CD4-positive, alpha-beta T cell (primary cell): ENCODE measurements at regions not wholly inside any gene's neighbourhood (a gene's known extent, or its start where the extent isn't known, plus 50 kb on each side); places are given as distances from the start of the nearest gene placed in this dataset.

Experiments
- ATAC-seq: fragments of 200-7000 bp; cut with Tn5 transposase; one replicate; pipeline ENCODE4 v1.10.0; 2022; ENCODE audit warnings: mild to moderate bottlenecking; ENCODE audit not compliant: poor library complexity
- CTCF ChIA-PET: fragments of 350-600 bp; sonication (Branson Sonifier 250); formaldehyde crosslinking; loops from one replicate; lab custom pipeline; 2021; ENCODE audit warnings: antibody characterized with exemption, inconsistent platforms; lab: Charles Lee
- POLR2A ChIA-PET: fragments of 350-600 bp; sonication (Branson Sonifier 250); formaldehyde crosslinking; loops from one replicate; lab custom pipeline; 2021; ENCODE audit warnings: antibody characterized with exemption, inconsistent platforms; lab: Charles Lee
- DNase-seq, 14 experiments: peaks; one replicate each; pipeline ENCODE4 v3.0.0-alpha.2; 2013 to 2020; ENCODE audit warnings: mixed read lengths in 2 of 14
- H3K27ac ChIP-seq, 2 donors: one replicate each; pipeline versions ENCODE4 v1.5.1 to v1.7.0; 2013; ENCODE audit warnings: low read length in 2 of 2, low read depth in 1 of 2, mild to moderate bottlenecking in 1 of 2
- H3K27me3 ChIP-seq, 2 experiments: 1 replicate in 1 of 2; 2 replicates in 1 of 2; pipeline versions ENCODE4 v1.6.1 to v1.7.0; 2013; ENCODE audit warnings: low read length in 2 of 2, control low read depth in 1 of 2, mild to moderate bottlenecking in 1 of 2, moderate library complexity in 1 of 2; ENCODE audit not compliant: insufficient read depth in 2 of 2, control insufficient read depth in 1 of 2
- H3K36me3 ChIP-seq: one replicate; pipeline ENCODE4 v1.6.1; 2013; ENCODE audit warnings: low read length, control low read depth; ENCODE audit not compliant: insufficient read depth
- H3K4me1 ChIP-seq: one replicate; pipeline ENCODE4 v1.6.1; 2013; ENCODE audit warnings: low read length, control low read depth; ENCODE audit not compliant: insufficient read depth
- H3K4me3 ChIP-seq: one replicate; pipeline ENCODE4 v1.5.1; 2013; ENCODE audit warnings: mild to moderate bottlenecking, low read length, moderate library complexity
- H3K9me3 ChIP-seq, 2 experiments: 1 replicate in 1 of 2; 2 replicates in 1 of 2; pipeline versions ENCODE4 v1.6.1 to v1.7.0; 2013; ENCODE audit warnings: low read length in 2 of 2, mild to moderate bottlenecking in 2 of 2, control low read depth in 1 of 2, moderate library complexity in 1 of 2; ENCODE audit not compliant: control insufficient read depth in 1 of 2, insufficient read depth in 1 of 2
- H3K27ac Mint-ChIP-seq: one replicate; pipeline ENCODE4 v1.8.0; 2020; ENCODE audit warnings: mixed read lengths
- H3K27me3 Mint-ChIP-seq: one replicate; pipeline ENCODE4 v1.8.0; 2021; ENCODE audit warnings: mixed read lengths
- H3K36me3 Mint-ChIP-seq: one replicate; pipeline ENCODE4 v1.8.0; 2021; ENCODE audit warnings: low read depth, mixed read lengths
- H3K4me1 Mint-ChIP-seq: one replicate; pipeline ENCODE4 v1.8.0; 2021; ENCODE audit warnings: low read depth, mixed read lengths
- H3K4me3 Mint-ChIP-seq: one replicate; pipeline ENCODE4 v1.8.0; 2020; ENCODE audit warnings: mild to moderate bottlenecking, mixed read lengths
- H3K9me3 Mint-ChIP-seq: one replicate; pipeline ENCODE4 v1.8.0; 2020; ENCODE audit warnings: mixed read lengths
- intact Hi-C, 2 experiments: fragments of 100-400 bp; cut with DNase I in 1 of 2; cut with micrococcal nuclease in 1 of 2; formaldehyde crosslinking; loops; one replicate each; pipeline versions ENCODE4 v1.15.1 to v1.9.0; 2023 to 2025; cut with DNase I, micrococcal nuclease
- TF ChIP-seq, protein P1 (sequence below): fragments of 200-600 bp; IDR thresholded peaks from one replicate; pipeline ENCODE4 v1.8.0; 2022; ENCODE audit warnings: antibody characterized with exemption, mild to moderate bottlenecking

DNA sequence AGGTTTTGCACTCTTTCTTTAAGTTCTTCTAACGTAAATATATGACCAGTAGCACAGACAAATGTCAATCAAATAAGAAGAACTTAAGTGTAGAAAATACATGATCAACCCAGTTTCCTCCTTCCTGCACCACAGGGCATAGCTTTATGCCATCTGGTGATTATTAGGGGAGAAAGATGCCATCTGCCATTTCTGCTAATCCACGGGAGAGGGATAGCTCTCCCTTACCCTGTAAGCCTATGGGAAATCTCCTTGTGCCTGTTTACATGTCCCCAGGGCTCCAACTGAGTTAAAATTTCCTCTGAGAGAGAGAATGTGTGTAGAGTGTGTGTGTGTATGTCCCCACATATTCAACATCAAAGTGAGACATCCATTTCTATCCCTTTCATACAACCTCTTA, 135.9 kb downstream of the RSL24D1 start:
- peaks cover 7% of the 10 kb centered on the region for H3K9me3 Mint-ChIP-seq
- TF ChIP-seq, protein P1, sequence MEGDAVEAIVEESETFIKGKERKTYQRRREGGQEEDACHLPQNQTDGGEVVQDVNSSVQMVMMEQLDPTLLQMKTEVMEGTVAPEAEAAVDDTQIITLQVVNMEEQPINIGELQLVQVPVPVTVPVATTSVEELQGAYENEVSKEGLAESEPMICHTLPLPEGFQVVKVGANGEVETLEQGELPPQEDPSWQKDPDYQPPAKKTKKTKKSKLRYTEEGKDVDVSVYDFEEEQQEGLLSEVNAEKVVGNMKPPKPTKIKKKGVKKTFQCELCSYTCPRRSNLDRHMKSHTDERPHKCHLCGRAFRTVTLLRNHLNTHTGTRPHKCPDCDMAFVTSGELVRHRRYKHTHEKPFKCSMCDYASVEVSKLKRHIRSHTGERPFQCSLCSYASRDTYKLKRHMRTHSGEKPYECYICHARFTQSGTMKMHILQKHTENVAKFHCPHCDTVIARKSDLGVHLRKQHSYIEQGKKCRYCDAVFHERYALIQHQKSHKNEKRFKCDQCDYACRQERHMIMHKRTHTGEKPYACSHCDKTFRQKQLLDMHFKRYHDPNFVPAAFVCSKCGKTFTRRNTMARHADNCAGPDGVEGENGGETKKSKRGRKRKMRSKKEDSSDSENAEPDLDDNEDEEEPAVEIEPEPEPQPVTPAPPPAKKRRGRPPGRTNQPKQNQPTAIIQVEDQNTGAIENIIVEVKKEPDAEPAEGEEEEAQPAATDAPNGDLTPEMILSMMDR: no peak
- no peak overlapping the region for H3K27ac ChIP-seq
- no peaks in the 10 kb centered on the region for H3K4me1 ChIP-seq
- no peaks in the 10 kb centered on the region for H3K36me3 Mint-ChIP-seq
- ATAC-seq (no peak), DNase-seq (no peak)
- H3K27me3 ChIP-seq: peaks cover 0 to 3% of the 10 kb centered on the region in 2 experiments
- no peak overlapping the region for H3K4me3 Mint-ChIP-seq
- intact Hi-C loops: no loop called here
- no peak overlapping the region for H3K27ac Mint-ChIP-seq
- no peaks in the 10 kb centered on the region for H3K4me1 Mint-ChIP-seq
- H3K36me3 ChIP-seq: no peaks in the 10 kb centered on the region
- peaks cover 33% of the 10 kb centered on the region for H3K27me3 Mint-ChIP-seq
- POLR2A ChIA-PET: no interaction called here
- peaks cover 5% of the 10 kb centered on the region in 2 experiments for H3K9me3 ChIP-seq
- CTCF ChIA-PET: no interaction called here
- H3K4me3 ChIP-seq: no peak overlapping the region

DNA sequence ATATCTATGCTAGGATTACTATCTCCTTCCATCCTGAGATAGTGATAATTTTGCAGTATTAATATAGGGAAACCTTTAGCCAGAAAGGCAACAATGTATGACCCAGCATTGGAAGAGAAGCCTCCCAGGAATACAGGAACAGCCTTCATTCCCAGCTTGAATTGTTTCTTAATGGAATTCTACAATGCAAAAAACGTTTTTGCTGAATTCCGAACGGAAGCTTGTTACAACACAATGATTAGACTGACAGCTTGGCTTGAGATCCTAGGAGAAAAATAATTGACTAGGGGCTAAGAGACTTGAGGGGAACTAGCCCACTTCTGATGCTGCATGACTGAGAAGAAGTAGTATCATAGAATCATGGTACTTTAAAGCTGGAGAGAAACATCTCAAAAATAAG, 140.2 kb downstream of the RSL24D1 start:
- ChIA-PET CTCF (no interaction called here), POLR2A (no interaction called here)
- intact Hi-C loops: no loop called here
- TF ChIP-seq, protein P1: no peak
- no peak overlapping the region for H3K27ac ChIP-seq
- no peak overlapping the region for H3K4me3 Mint-ChIP-seq
- no peaks in the 10 kb centered on the region for H3K4me1 Mint-ChIP-seq
- no peaks in the 10 kb centered on the region for H3K4me1 ChIP-seq
- H3K36me3 Mint-ChIP-seq: no peaks in the 10 kb centered on the region
- no peak for DNase-seq
- H3K36me3 ChIP-seq: no peaks in the 10 kb centered on the region
- peaks cover 0 to 5% of the 10 kb centered on the region in 2 experiments for H3K27me3 ChIP-seq
- H3K27me3 Mint-ChIP-seq: peaks cover 32% of the 10 kb centered on the region
- no peak overlapping the region for H3K4me3 ChIP-seq
- no peaks in the 10 kb centered on the region for H3K9me3 Mint-ChIP-seq
- no peak for ATAC-seq
- no peaks in the 10 kb centered on the region for H3K9me3 ChIP-seq
- H3K27ac Mint-ChIP-seq: no peak overlapping the region

DNA sequence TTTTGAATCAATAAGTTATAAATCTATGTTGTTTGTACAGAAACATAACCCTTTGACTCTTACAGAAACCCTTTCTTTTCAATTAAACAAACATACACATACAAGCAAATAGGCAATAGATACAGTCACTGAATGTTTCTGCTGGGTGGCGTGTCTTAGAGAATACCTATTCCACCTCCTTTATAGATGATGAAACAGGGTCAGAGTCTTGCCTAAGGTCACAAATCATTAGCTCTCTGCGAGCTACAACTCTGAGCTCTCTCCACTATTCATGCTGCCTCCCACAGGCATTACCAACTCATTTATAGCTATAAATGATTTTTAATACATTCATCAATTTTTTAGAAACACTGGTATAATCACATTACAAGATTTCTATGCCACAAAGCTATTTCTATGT, 152.6 kb downstream of the RSL24D1 start:
- H3K27me3 ChIP-seq: no peaks in the 10 kb centered on the region
- H3K9me3 ChIP-seq: peaks cover 0 to 7% of the 10 kb centered on the region in 2 experiments
- Mint-ChIP-seq H3K27ac (no peak overlapping the region), H3K36me3 (no peaks in the 10 kb centered on the region), H3K4me3 (no peak overlapping the region), H3K27me3 (peaks cover 31% of the 10 kb centered on the region), H3K4me1 (no peaks in the 10 kb centered on the region), H3K9me3 (no peaks in the 10 kb centered on the region)
- ATAC-seq: no peak
- TF ChIP-seq, protein P1: no peak
- no peaks in the 10 kb centered on the region for H3K4me1 ChIP-seq
- H3K36me3 ChIP-seq: no peaks in the 10 kb centered on the region
- H3K27ac ChIP-seq: no peak overlapping the region
- intact Hi-C loops: no loop called here
- no peak for DNase-seq
- H3K4me3 ChIP-seq: no peak overlapping the region
- CTCF ChIA-PET: interaction anchor here (1.8 kb wide), 1 partner anchor 40 kb away, joined by 3 read pairs; no protein-coding TSS in a partner anchor
- POLR2A ChIA-PET: no interaction called here
